GM23248 (cell line): ENCODE measurements at regions not wholly inside any gene's neighbourhood (a gene's known extent, or its start where the extent isn't known, plus 50 kb on each side); places are given as distances from the start of the nearest gene placed in this dataset.

Experiments
- DNase-seq: peaks from one replicate; pipeline ENCODE4 v3.0.0-alpha.2; 2015
- H2AFZ ChIP-seq: fragments of 200-600 bp; sonication (generic); 2 replicates; pipeline ENCODE4 v1.6.1; 2016; ENCODE audit warnings: antibody characterized with exemption
- H3F3A ChIP-seq: fragments of 200-600 bp; sonication (generic); 2 replicates; pipeline ENCODE4 v1.6.1; 2016; ENCODE audit warnings: mild to moderate bottlenecking, antibody characterized with exemption, mixed run types; ENCODE audit not compliant: insufficient read depth
- H3K27ac ChIP-seq: fragments of 200-600 bp; sonication (generic); 2 replicates; pipeline ENCODE4 v1.5.1; 2016; ENCODE audit warnings: mild to moderate bottlenecking
- H3K27me3 ChIP-seq: fragments of 200-600 bp; sonication (generic); replicated peaks from 2 replicates; pipeline ENCODE4 v1.6.1; 2016; ENCODE audit warnings: mild to moderate bottlenecking; ENCODE audit not compliant: insufficient read depth
- H3K36me3 ChIP-seq: fragments of 200-600 bp; sonication (generic); 2 replicates; pipeline ENCODE4 v1.6.1; 2016; ENCODE audit warnings: low read depth, mild to moderate bottlenecking
- H3K4me1 ChIP-seq: fragments of 200-600 bp; sonication (generic); 2 replicates; pipeline ENCODE4 v1.6.1; 2016; ENCODE audit warnings: mild to moderate bottlenecking; ENCODE audit not compliant: insufficient read depth
- H3K4me2 ChIP-seq: fragments of 200-600 bp; sonication (generic); one replicate; pipeline ENCODE4 v1.6.1; 2016; ENCODE audit warnings: mild to moderate bottlenecking; ENCODE audit not compliant: unreplicated experiment
- H3K4me3 ChIP-seq: fragments of 200-600 bp; sonication (generic); 2 replicates; pipeline ENCODE4 v1.5.1; 2016; ENCODE audit warnings: mild to moderate bottlenecking
- H3K79me2 ChIP-seq: fragments of 200-600 bp; sonication (generic); 2 replicates; pipeline ENCODE4 v1.6.1; 2016; ENCODE audit warnings: mild to moderate bottlenecking; ENCODE audit not compliant: insufficient read depth
- H3K9ac ChIP-seq: fragments of 200-600 bp; sonication (generic); 2 replicates; pipeline ENCODE4 v1.6.1; 2016; ENCODE audit warnings: mild to moderate bottlenecking
- H3K9me2 ChIP-seq: fragments of 200-600 bp; sonication (generic); 2 replicates; pipeline ENCODE4 v1.6.1; 2016; ENCODE audit warnings: mixed run types, mild to moderate bottlenecking, moderate library complexity; ENCODE audit not compliant: insufficient read depth
- H3K9me3 ChIP-seq: fragments of 200-600 bp; sonication (generic); one replicate; pipeline ENCODE4 v1.6.1; 2017; ENCODE audit warnings: low read depth
- H4K20me1 ChIP-seq: fragments of 200-600 bp; sonication (generic); 2 replicates; pipeline ENCODE4 v1.6.0; 2016; ENCODE audit not compliant: insufficient read depth
- EZH2 ChIP-seq: fragments of 200-600 bp; sonication (generic); IDR thresholded peaks from 2 replicates; pipeline ENCODE4 v1.6.1; 2018; ENCODE audit warnings: antibody characterized with exemption, mild to moderate bottlenecking; ENCODE audit not compliant: insufficient read depth, poor library complexity, severe bottlenecking
- EZH2phosphoT487 ChIP-seq: fragments of 200-600 bp; sonication (generic); IDR thresholded peaks from 2 replicates; pipeline ENCODE4 v1.6.1; 2018; ENCODE audit warnings: antibody characterized with exemption, moderate library complexity, mild to moderate bottlenecking, low read depth; ENCODE audit not compliant: insufficient read depth
- WGBS, 2 experiments: methylation state at CpG; one replicate each; pipeline ENCODE4 v1.1.6; 2015 to 2017; ENCODE audit warnings: low lambda C conversion rate in 2 of 2, low coverage in 1 of 2; ENCODE audit errors: missing lambda C conversion rate in 2 of 2; 5-methylcytosine and 5-hydroxymethylcytosine counted together
- in situ Hi-C: fragments of 300-500 bp; cut with MboI; formaldehyde crosslinking; loops from 2 replicates; pipeline ENCODE4 v1.15.0; 2020

DNA sequence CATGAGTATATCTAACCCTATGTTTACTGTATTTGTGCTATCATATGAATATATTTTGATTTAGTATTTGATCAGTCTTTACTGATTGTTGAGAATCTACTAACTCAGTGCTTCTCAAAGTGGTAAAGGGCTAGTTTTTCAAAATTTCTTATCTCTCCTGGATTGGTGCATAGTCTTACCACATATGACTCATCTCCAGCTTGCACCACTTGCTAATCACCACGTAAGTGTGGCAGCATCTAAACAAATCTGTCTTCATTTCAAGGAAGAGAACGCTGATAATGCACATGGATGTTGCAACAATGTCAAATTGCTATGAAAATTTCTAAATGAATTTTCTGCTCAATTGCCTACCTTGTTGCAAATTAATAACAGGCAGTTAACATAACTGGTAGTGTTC, 299.5 kb downstream of the PAX1 start:
- Histone ChIP-seq H3K4me2 (no peak overlapping the region), H3F3A (peaks cover 15% of the 10 kb centered on the region; the same call in 1 of the 2 replicates), H3K9me3 (no peaks in the 10 kb centered on the region), H3K4me3 (no peak overlapping the region), H2AFZ (no peak overlapping the region), H3K9ac (no peak overlapping the region), H3K36me3 (no peaks in the 10 kb centered on the region), H3K4me1 (peaks cover 16% of the 10 kb centered on the region), H3K27me3 (no peaks in the 10 kb centered on the region), H3K9me2 (no peaks in the 10 kb centered on the region), H3K27ac (no peak overlapping the region), H4K20me1 (no peaks in the 10 kb centered on the region), H3K79me2 (no peaks in the 10 kb centered on the region)
- peak; percentile 24 for DNase-seq
- in situ Hi-C loops, result no loop called here
- WGBS, 2 experiments, result 45 to 46% methylated on average over 2 of the region's 2 CpGs
- TF ChIP-seq EZH2phosphoT487 (no peak), EZH2 (no peak)

DNA sequence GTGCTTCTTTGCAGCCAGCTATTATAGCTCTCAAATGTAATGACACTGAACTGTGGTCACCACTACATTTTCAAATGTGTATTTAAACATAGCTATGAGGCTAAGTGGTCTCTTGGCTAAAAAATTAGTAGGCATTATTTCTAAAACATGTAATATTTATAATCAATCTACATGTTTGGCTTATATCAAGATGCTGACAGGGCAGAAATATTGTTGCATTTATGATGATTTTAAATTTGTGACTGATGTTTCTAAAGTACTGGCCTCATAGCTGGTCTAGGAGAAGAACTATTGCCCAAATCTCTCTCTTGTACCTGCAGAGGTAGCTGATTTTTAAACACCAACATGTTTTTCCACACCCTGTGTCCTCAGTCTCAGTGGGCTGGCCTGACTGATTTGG, 298.2 kb downstream of the PAX1 start:
- Histone ChIP-seq H3K36me3 (no peaks in the 10 kb centered on the region), H3K9me2 (no peaks in the 10 kb centered on the region), H3K9me3 (no peaks in the 10 kb centered on the region), H3K9ac (no peak overlapping the region), H3K27ac (no peak overlapping the region), H3F3A (peaks cover 15% of the 10 kb centered on the region; the same call in 1 of the 2 replicates), H3K4me3 (no peak overlapping the region), H4K20me1 (no peaks in the 10 kb centered on the region), H2AFZ (no peak overlapping the region), H3K4me2 (no peak overlapping the region), H3K27me3 (no peaks in the 10 kb centered on the region), H3K4me1 (peaks cover 16% of the 10 kb centered on the region), H3K79me2 (no peaks in the 10 kb centered on the region)
- TF ChIP-seq EZH2phosphoT487 (no peak), EZH2 (no peak)
- in situ Hi-C loops, result no loop called here
- DNase-seq, result no peak

DNA sequence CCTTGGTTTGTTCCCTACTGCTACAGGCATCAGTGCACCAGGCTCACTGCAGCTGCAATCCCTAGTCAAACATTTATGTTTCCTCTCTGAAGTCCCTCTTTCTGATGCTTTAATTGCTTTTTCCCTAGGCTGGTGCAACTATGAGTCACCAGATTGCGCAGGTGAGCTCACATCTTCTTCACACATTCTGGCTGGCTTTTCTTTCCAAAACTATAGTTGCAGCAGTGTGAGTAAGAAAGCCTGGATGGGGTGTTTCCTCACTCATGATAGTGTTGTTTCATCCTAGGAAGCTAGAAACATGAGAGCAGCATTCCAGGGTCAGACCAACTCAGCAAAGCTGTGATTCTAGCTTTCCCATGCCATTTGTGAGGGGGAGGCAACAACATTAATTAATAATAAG, 296.4 kb downstream of the PAX1 start:
- H3F3A ChIP-seq, result peaks cover 15% of the 10 kb centered on the region; the same call in 1 of the 2 replicates
- H4K20me1 ChIP-seq, result no peaks in the 10 kb centered on the region
- TF ChIP-seq EZH2 (no peak), EZH2phosphoT487 (no peak)
- no peak overlapping the region for H3K4me3 ChIP-seq
- H3K27me3 ChIP-seq, result no peaks in the 10 kb centered on the region
- no peaks in the 10 kb centered on the region for H3K9me3 ChIP-seq
- peak; percentile 76 for DNase-seq
- no peaks in the 10 kb centered on the region for H3K9me2 ChIP-seq
- in situ Hi-C loops, result no loop called here
- H3K36me3 ChIP-seq, result no peaks in the 10 kb centered on the region
- no peak overlapping the region for H2AFZ ChIP-seq
- H3K27ac ChIP-seq, result peak overlapping the region; percentile 59
- 7 to 14% methylated on average over 1 of the region's 1 CpG for WGBS, 2 experiments
- H3K79me2 ChIP-seq, result no peaks in the 10 kb centered on the region
- peaks cover 16% of the 10 kb centered on the region for H3K4me1 ChIP-seq
- H3K9ac ChIP-seq, result peak overlapping the region; percentile 41; the same call in 1 of the 2 replicates
- no peak overlapping the region for H3K4me2 ChIP-seq

DNA sequence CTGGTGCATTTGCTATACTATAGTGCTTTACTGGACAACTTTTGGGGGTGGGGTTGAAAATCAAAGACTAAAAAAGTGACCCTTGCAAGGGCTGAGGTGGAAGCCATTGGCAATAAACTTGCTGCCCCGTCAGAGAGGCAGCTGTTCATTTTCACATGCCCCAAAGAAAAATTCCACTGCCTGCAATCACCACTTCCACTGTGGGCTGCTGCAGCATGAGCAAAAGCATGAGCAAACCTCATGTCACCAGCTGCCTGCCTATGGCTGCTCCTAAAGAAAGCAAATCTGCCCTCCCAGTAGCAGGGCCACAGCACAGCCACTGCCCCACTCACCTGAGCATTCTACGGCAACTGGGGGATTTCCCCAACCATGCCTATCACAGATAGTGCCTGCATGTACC, 290.0 kb downstream of the PAX1 start:
- in situ Hi-C loops, result no loop called here
- Histone ChIP-seq H2AFZ (no peak overlapping the region), H3K27me3 (no peaks in the 10 kb centered on the region), H3K4me2 (no peak overlapping the region), H3K27ac (no peak overlapping the region), H3K4me1 (no peaks in the 10 kb centered on the region), H3K9ac (no peak overlapping the region), H3K4me3 (no peak overlapping the region), H4K20me1 (no peaks in the 10 kb centered on the region), H3K9me2 (no peaks in the 10 kb centered on the region), H3K36me3 (no peaks in the 10 kb centered on the region), H3F3A (no peaks in the 10 kb centered on the region), H3K9me3 (no peaks in the 10 kb centered on the region), H3K79me2 (no peaks in the 10 kb centered on the region)
- no peak for TF ChIP-seq EZH2phosphoT487
- no peak for TF ChIP-seq EZH2
- WGBS, 2 experiments, result 32 to 38% methylated on average over 2 of the region's 2 CpGs
- peak; percentile 40 for DNase-seq

DNA sequence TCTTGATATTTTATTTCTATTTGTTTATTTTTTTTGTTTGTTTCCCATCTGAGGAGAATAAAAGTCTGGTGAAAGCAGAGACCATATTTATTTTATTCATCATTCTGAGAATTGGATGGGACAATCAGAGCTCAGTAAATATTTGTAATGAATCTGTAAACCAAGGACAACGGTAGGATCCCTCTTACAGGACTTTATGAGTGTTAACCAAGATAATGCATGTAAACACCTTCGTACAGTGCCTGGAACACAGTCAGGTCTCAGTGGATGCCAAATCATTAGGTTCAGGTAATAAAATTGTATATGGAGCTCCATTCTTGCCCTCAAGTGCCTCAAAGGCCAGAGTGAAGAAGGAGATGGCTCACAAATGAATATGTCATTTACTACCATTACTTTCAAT, 288.7 kb downstream of the PAX1 start:
- DNase-seq, result no peak
- WGBS, 2 experiments, result 48 to 52% methylated on average over 2 of the region's 2 CpGs
- Histone ChIP-seq H3K27me3 (no peaks in the 10 kb centered on the region), H3F3A (no peaks in the 10 kb centered on the region), H3K36me3 (no peaks in the 10 kb centered on the region), H3K4me3 (no peak overlapping the region), H3K4me1 (no peaks in the 10 kb centered on the region), H3K4me2 (no peak overlapping the region), H3K9ac (no peak overlapping the region), H3K9me3 (no peaks in the 10 kb centered on the region), H4K20me1 (no peaks in the 10 kb centered on the region), H3K27ac (no peak overlapping the region), H2AFZ (no peak overlapping the region), H3K79me2 (no peaks in the 10 kb centered on the region), H3K9me2 (no peaks in the 10 kb centered on the region)
- TF ChIP-seq EZH2phosphoT487 (no peak), EZH2 (no peak)
- in situ Hi-C loops, result no loop called here
